HEK293 (cell line): ENCODE measurements at regions not wholly inside any gene's neighbourhood (a gene's known extent, or its start where the extent isn't known, plus 50 kb on each side); places are given as distances from the start of the nearest gene placed in this dataset.

Experiments
- CTCF ChIA-PET: fragments of 350-600 bp; formaldehyde crosslinking; extraction: SDS; loops from one replicate; lab custom pipeline; 2021; ENCODE audit warnings: antibody characterized with exemption; lab: Yijun Ruan, JAX
- POLR2A ChIA-PET: fragments of 300-600 bp; formaldehyde crosslinking; extraction: SDS; loops from one replicate; lab custom pipeline; 2020; ENCODE audit warnings: antibody characterized with exemption, inconsistent platforms; lab: Yijun Ruan, JAX
- H3K27ac ChIP-seq: fragments of 200-500 bp; sonication (Bioruptor generic); 2 replicates; pipeline ENCODE4 v1.5.1; 2014; ENCODE audit warnings: low read depth, low read length, control low read depth, inconsistent platforms; ENCODE audit errors: extremely low read depth
- H3K36me3 ChIP-seq, 2 experiments: fragments of 200-500 bp in 1 of 2; sonication (Bioruptor generic) in 1 of 2; 1 replicate in 1 of 2; 2 replicates in 1 of 2; pipeline ENCODE4 v1.5.1; 2014 to 2017; ENCODE audit warnings: inconsistent platforms in 2 of 2, low read length in 2 of 2; ENCODE audit not compliant: control insufficient read depth in 2 of 2, insufficient read depth in 1 of 2
- H3K4me1 ChIP-seq: fragments of 200-500 bp; sonication (Bioruptor generic); 2 replicates; pipeline ENCODE4 v1.5.1; 2014; ENCODE audit warnings: mild to moderate bottlenecking, low read length, inconsistent platforms; ENCODE audit not compliant: control insufficient read depth, insufficient read depth
- H3K4me3 ChIP-seq: 2 replicates; pipeline ENCODE4 v1.5.1; 2011; ENCODE audit warnings: low read depth, mild to moderate bottlenecking, control low read depth, low read length, moderate library complexity
- H3K9me3 ChIP-seq: fragments of 200-500 bp; sonication (Bioruptor generic); 2 replicates; pipeline ENCODE4 v1.5.1; 2014; ENCODE audit warnings: low read depth, low read length, inconsistent platforms; ENCODE audit not compliant: control insufficient read depth, insufficient read depth
- AEBP2 ChIP-seq: fragments of 450-650 bp; formaldehyde crosslinking; IDR thresholded peaks from 2 replicates; pipeline ENCODE4 v1.5.1; 2016; ENCODE audit warnings: missing biosample characterization, missing genetic modification characterization, borderline replicate concordance
- GLIS2 ChIP-seq: fragments of 450-650 bp; formaldehyde crosslinking; IDR thresholded peaks from 2 replicates; pipeline ENCODE4 v1.5.1; 2016; ENCODE audit warnings: missing biosample characterization, missing genetic modification characterization
- KLF10 ChIP-seq: fragments of 450-650 bp; IDR thresholded peaks from 2 replicates; pipeline ENCODE4 v1.5.1; 2018; ENCODE audit warnings: missing biosample characterization, mild to moderate bottlenecking, missing genetic modification characterization
- PRDM1 ChIP-seq: fragments of 450-650 bp; formaldehyde crosslinking; IDR thresholded peaks from 2 replicates; pipeline ENCODE4; 2016; ENCODE audit warnings: missing biosample characterization, missing genetic modification characterization
- SCRT2 ChIP-seq: fragments of 450-650 bp; formaldehyde crosslinking; IDR thresholded peaks from 2 replicates; pipeline ENCODE4 v1.5.1; 2016; ENCODE audit warnings: missing biosample characterization, missing genetic modification characterization
- SP2 ChIP-seq: fragments of 450-650 bp; formaldehyde crosslinking; IDR thresholded peaks from 2 replicates; pipeline ENCODE4 v1.5.1; 2016; ENCODE audit warnings: missing biosample characterization, missing genetic modification characterization
- ZBTB11 ChIP-seq: fragments of 450-650 bp; formaldehyde crosslinking; conservative IDR thresholded peaks from 2 replicates; pipeline ENCODE4 v1.5.1; 2016; ENCODE audit warnings: low read depth, missing biosample characterization, missing genetic modification characterization
- ZFP41 ChIP-seq: fragments of 450-650 bp; formaldehyde crosslinking; IDR thresholded peaks from 2 replicates; pipeline ENCODE4 v1.5.1; 2016; ENCODE audit warnings: missing biosample characterization, missing genetic modification characterization, borderline replicate concordance
- ZNF214 ChIP-seq: fragments of 450-650 bp; formaldehyde crosslinking; IDR thresholded peaks from 2 replicates; pipeline ENCODE4 v1.5.1; 2017; ENCODE audit warnings: missing biosample characterization, mild to moderate bottlenecking, missing genetic modification characterization, borderline replicate concordance
- ZNF221 ChIP-seq: fragments of 450-650 bp; formaldehyde crosslinking; IDR thresholded peaks from 2 replicates; pipeline ENCODE4 v1.5.1; 2017; ENCODE audit warnings: missing biosample characterization, missing genetic modification characterization, borderline replicate concordance
- ZNF223 ChIP-seq: fragments of 450-650 bp; formaldehyde crosslinking; IDR thresholded peaks from 2 replicates; pipeline ENCODE4 v1.5.1; 2016; ENCODE audit warnings: missing biosample characterization, missing genetic modification characterization
- ZNF274 ChIP-seq, 2 experiments: fragments of 200-500 bp in 1 of 2; fragments of 450-650 bp in 1 of 2; sonication (Bioruptor generic) in 1 of 2; formaldehyde crosslinking in 1 of 2; IDR thresholded peaks; 2 replicates each; pipeline versions ENCODE4 v1.5.1 to v1.6.1; 2014 to 2016; ENCODE audit warnings: borderline replicate concordance in 1 of 2, inconsistent platforms in 1 of 2, low read length in 1 of 2, missing biosample characterization in 1 of 2, missing genetic modification characterization in 1 of 2
- ZNF292 ChIP-seq: fragments of 450-650 bp; formaldehyde crosslinking; IDR thresholded peaks from 2 replicates; pipeline ENCODE4 v1.5.1; 2016; ENCODE audit warnings: low read depth, missing biosample characterization, missing genetic modification characterization, borderline replicate concordance
- ZNF311 ChIP-seq: fragments of 450-650 bp; formaldehyde crosslinking; IDR thresholded peaks from 2 replicates; pipeline ENCODE4 v1.5.1; 2017; ENCODE audit warnings: missing biosample characterization, missing genetic modification characterization, borderline replicate concordance
- ZNF391 ChIP-seq: fragments of 450-650 bp; formaldehyde crosslinking; IDR thresholded peaks from 2 replicates; pipeline ENCODE4 v1.5.1; 2016; ENCODE audit warnings: low read depth, missing biosample characterization, missing genetic modification characterization, borderline replicate concordance
- ZNF48 ChIP-seq: fragments of 450-650 bp; formaldehyde crosslinking; IDR thresholded peaks from 2 replicates; pipeline ENCODE4 v1.5.1; 2016; ENCODE audit warnings: missing biosample characterization, missing genetic modification characterization
- ZNF610 ChIP-seq: fragments of 450-650 bp; formaldehyde crosslinking; IDR thresholded peaks from 2 replicates; pipeline ENCODE4 v1.5.1; 2016; ENCODE audit warnings: missing biosample characterization, missing genetic modification characterization, borderline replicate concordance
- ZNF777 ChIP-seq: fragments of 450-650 bp; formaldehyde crosslinking; IDR thresholded peaks from 2 replicates; pipeline ENCODE4 v1.5.1; 2017; ENCODE audit warnings: missing biosample characterization, missing genetic modification characterization, borderline replicate concordance
- ZNF791 ChIP-seq: fragments of 450-650 bp; formaldehyde crosslinking; IDR thresholded peaks from 2 replicates; pipeline ENCODE4 v1.5.1; 2016; ENCODE audit warnings: missing biosample characterization, missing genetic modification characterization
- ZNF843 ChIP-seq: fragments of 450-650 bp; formaldehyde crosslinking; IDR thresholded peaks from 2 replicates; pipeline ENCODE4 v1.5.1; 2016; ENCODE audit warnings: missing biosample characterization, missing genetic modification characterization
- ZSCAN30 ChIP-seq: fragments of 450-650 bp; IDR thresholded peaks from 2 replicates; pipeline ENCODE4 v1.5.1; 2018; ENCODE audit warnings: missing biosample characterization, mild to moderate bottlenecking, missing genetic modification characterization, moderate library complexity
- TF ChIP-seq, protein P1 (sequence below): fragments of 450-650 bp; formaldehyde crosslinking; optimal IDR thresholded peaks from 2 replicates; pipeline ENCODE3; 2016; ENCODE audit warnings: missing biosample characterization, mild to moderate bottlenecking, missing genetic modification characterization
- TF ChIP-seq, protein P2 (sequence below): fragments of 450-650 bp; formaldehyde crosslinking; IDR thresholded peaks from 2 replicates; pipeline ENCODE4 v1.5.1; 2016; ENCODE audit warnings: missing biosample characterization, missing genetic modification characterization
- TF ChIP-seq, protein P3 (sequence below): fragments of 450-650 bp; formaldehyde crosslinking; IDR thresholded peaks from 2 replicates; pipeline ENCODE4 v1.5.1; 2016; ENCODE audit warnings: missing biosample characterization, missing genetic modification characterization
- TF ChIP-seq, protein P4 (sequence below): fragments of 450-650 bp; formaldehyde crosslinking; IDR thresholded peaks from 2 replicates; pipeline ENCODE4 v1.5.1; 2016; ENCODE audit warnings: missing biosample characterization, missing genetic modification characterization

DNA sequence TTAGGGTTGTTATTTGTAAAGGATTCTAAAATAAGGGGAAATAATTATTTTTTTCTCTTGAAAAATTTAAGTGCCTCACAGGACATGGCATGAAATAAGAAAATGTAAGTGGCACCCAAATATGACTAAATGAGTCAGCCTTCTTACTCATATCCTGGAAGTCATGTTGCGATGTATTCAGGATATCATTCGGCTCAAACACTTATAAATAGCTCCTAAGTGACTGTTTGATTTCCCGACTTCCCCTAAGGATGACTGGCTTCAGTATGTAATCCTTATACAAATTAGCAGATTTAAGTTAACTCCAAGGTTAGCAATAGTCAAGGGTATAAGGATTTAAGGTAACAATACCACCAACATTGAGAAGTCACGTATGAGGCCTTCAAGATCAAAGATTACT lies 57.3 kb upstream of the OSTN start:
- TF ChIP-seq ZNF221 (no peak), ZNF843 (no peak), PRDM1 (tag by site-specific recombination) (no peak), ZNF274 (IDR thresholded peaks at IDR 0.05; ENCODE audit: low read length) (no peak), ZNF274 (tag by site-specific recombination; IDR thresholded peaks at IDR 0.05; ENCODE audit: borderline replicate concordance) (no peak), ZNF214 (tag by site-specific recombination) (no peak), SCRT2 (tag by site-specific recombination) (no peak), ZNF777 (tag by site-specific recombination) (no peak)
- TF ChIP-seq, protein P1, sequence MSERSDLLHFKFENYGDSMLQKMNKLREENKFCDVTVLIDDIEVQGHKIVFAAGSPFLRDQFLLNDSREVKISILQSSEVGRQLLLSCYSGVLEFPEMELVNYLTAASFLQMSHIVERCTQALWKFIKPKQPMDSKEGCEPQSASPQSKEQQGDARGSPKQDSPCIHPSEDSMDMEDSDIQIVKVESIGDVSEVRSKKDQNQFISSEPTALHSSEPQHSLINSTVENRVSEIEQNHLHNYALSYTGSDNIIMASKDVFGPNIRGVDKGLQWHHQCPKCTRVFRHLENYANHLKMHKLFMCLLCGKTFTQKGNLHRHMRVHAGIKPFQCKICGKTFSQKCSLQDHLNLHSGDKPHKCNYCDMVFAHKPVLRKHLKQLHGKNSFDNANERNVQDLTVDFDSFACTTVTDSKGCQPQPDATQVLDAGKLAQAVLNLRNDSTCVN = no peak
- TF ChIP-seq, protein P2, sequence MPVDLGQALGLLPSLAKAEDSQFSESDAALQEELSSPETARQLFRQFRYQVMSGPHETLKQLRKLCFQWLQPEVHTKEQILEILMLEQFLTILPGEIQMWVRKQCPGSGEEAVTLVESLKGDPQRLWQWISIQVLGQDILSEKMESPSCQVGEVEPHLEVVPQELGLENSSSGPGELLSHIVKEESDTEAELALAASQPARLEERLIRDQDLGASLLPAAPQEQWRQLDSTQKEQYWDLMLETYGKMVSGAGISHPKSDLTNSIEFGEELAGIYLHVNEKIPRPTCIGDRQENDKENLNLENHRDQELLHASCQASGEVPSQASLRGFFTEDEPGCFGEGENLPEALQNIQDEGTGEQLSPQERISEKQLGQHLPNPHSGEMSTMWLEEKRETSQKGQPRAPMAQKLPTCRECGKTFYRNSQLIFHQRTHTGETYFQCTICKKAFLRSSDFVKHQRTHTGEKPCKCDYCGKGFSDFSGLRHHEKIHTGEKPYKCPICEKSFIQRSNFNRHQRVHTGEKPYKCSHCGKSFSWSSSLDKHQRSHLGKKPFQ = no peak
- TF ChIP-seq, protein P3, sequence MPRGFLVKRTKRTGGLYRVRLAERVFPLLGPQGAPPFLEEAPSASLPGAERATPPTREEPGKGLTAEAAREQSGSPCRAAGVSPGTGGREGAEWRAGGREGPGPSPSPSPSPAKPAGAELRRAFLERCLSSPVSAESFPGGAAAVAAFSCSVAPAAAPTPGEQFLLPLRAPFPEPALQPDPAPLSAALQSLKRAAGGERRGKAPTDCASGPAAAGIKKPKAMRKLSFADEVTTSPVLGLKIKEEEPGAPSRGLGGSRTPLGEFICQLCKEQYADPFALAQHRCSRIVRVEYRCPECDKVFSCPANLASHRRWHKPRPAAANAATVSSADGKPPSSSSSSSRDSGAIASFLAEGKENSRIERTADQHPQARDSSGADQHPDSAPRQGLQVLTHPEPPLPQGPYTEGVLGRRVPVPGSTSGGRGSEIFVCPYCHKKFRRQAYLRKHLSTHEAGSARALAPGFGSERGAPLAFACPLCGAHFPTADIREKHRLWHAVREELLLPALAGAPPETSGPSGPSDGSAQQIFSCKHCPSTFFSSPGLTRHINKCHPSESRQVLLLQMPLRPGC (tag by site-specific recombination) = no peak
- CTCF ChIA-PET = interaction anchor here (0.7 kb wide), 1 partner anchor 55 kb away, joined by 3 read pairs; no protein-coding TSS in a partner anchor
- H3K27ac ChIP-seq = no peak overlapping the region

DNA sequence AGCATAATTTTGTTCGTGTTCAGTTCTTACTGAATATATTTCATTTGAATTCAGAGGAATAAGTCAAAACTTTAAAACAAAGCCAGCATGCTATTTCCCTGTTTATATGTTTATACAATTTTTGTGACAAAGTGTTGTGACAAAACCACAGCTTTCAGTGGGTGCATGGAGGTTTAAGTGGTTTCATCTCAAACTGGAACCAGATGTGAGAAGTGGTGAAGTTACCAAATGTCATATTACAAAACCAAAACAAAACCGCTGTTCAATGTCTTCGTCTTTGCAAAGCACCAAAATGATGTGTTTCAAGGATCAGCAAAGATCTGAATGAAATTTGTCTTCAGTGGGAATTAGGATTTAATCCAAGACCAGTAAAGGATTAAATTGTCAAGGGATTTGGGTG lies 59.3 kb upstream of the OSTN start:
- CTCF ChIA-PET = no interaction called here
- H3K9me3 ChIP-seq = no peaks in the 10 kb centered on the region
- no peak overlapping the region for H3K27ac ChIP-seq
- no peaks in the 10 kb centered on the region for H3K4me1 ChIP-seq
- POLR2A ChIA-PET = no interaction called here
- no peaks in the 10 kb centered on the region for H3K36me3 ChIP-seq
- no peak overlapping the region for H3K4me3 ChIP-seq
- TF ChIP-seq ZNF610 (no peak), ZNF292 (tag by site-specific recombination) (no peak), SP2 (tag by site-specific recombination) (no peak), ZFP41 (tag by site-specific recombination) (no peak), ZSCAN30 (no peak), ZNF311 (tag by site-specific recombination) (no peak), GLIS2 (tag by site-specific recombination) (no peak), ZNF223 (tag by site-specific recombination) (no peak), KLF10 (tag by site-specific recombination) (no peak), ZNF391 (tag by site-specific recombination) (no peak), ZNF214 (tag by site-specific recombination) (no peak), ZBTB11 (no peak), ZNF791 (no peak), ZNF48 (tag by site-specific recombination) (no peak), AEBP2 (tag by site-specific recombination) (no peak)
- TF ChIP-seq, protein P4, sequence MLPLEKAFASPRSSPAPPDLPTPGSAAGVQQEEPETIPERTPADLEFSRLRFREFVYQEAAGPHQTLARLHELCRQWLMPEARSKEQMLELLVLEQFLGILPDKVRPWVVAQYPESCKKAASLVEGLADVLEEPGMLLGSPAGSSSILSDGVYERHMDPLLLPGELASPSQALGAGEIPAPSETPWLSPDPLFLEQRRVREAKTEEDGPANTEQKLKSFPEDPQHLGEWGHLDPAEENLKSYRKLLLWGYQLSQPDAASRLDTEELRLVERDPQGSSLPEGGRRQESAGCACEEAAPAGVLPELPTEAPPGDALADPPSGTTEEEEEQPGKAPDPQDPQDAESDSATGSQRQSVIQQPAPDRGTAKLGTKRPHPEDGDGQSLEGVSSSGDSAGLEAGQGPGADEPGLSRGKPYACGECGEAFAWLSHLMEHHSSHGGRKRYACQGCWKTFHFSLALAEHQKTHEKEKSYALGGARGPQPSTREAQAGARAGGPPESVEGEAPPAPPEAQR (tag by site-specific recombination) = no peak

More for the DNA sequence above, 57.3 kb upstream of the OSTN start:
- Histone ChIP-seq H3K4me1 (no peaks in the 10 kb centered on the region), H3K9me3 (no peaks in the 10 kb centered on the region), H3K4me3 (no peak overlapping the region), H3K36me3 (no peaks in the 10 kb centered on the region)
- POLR2A ChIA-PET = no interaction called here
